Amygdala (tissue), 56 donors: ENCODE measurements at regions not wholly inside any gene's neighbourhood (a gene's known extent, or its start where the extent isn't known, plus 50 kb on each side); places are given as distances from the start of the nearest gene placed in this dataset.
"Not testable (repeated sequence)": the region's sequence is repeated elsewhere in the genome, so short reads cannot be mapped to it uniquely, and the experiment has no call there.

Experiments
- DNase-seq, 56 donors: peaks; one replicate each; lab custom pipeline; 2025; lab: John Stamatoyannopoulos, UW

DNA sequence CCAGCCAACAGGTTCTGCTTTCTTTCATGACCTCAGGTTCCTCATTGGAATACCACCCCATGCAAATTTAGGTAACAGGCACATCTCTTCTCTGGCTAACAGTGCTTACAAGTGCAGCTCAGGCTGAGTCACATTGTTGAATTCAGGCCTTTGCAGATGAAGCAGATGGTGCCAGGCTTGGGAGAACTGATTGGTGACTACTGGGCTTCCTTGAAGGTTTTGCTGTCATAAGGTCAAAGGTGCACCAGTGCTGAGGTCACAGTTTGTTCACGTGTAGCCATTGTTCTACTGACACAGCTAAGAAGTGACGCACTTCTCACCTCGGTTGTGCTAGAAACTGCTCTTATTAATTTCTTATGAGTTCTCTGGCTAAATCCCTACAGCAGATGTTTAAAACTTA, 128.6 kb upstream of the BMPER start:
- DNase-seq, result no peak

DNA sequence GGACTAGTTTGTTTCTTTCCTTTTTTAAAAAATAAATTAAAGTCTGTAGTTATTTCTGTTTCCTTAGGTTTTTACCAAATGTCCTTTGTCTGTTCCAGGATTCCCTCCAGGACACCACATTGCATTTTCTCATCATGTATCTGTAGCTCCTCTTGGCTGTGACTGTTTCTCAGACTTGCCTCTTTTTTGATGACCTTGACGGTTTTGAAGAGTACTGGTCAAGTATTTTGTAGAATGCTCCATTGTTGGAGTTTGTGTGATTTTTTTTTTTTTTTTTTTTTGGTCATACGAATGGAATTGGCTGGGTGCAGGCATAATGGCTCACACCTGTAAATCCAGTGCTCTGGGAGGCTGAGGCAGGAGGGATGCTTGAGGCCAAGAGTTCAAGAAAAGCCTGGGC, 127.1 kb upstream of the BMPER start:
- no peak for DNase-seq

DNA sequence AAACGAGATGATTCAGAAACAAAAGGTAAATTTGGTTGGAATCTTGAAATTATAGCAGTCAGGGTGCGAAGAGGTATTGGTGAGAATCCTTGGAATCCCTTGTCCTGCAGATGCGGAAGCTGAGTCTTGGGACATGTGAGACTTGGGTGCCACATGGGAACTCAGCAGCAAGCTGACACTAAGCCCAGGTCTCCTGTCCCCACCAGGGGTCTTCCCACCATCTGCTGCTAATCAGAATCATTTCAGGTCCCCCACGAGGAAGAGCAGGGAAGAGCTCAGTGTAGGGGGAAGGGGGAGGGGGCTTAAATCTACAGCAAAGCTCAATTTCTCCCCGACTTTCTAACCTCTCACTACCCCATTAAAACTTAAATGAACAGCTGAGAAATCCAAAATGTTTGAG, 126.1 kb upstream of the BMPER start:
- no peak for DNase-seq

- no peak for DNase-seq
These were observed 124.2 kb upstream of the BMPER start for GRCh38 chr7:33781167-33781566.

- no peak for DNase-seq
These were observed 123.5 kb upstream of the BMPER start for GRCh38 chr7:33781796-33782195.

DNA sequence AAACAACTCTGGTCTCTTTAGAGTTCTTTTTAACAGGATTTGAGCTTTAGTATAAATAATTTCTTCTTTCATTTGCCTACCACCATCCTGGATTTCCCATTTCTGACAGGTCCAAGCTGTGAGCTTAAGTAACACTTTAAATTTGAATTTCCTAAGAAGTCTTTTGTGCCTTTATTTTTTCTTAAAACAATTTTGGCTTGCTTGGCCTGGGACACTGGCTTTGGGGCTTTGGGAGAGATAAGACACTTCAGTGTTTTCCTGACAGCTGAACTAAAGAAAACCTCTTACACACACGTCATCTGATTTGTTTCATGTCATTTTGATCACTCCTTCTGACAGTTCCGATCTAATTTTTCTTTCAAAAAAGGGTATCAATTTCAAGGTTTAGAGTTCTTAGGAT, 121.3 kb upstream of the BMPER start:
- DNase-seq, result no peak

DNA sequence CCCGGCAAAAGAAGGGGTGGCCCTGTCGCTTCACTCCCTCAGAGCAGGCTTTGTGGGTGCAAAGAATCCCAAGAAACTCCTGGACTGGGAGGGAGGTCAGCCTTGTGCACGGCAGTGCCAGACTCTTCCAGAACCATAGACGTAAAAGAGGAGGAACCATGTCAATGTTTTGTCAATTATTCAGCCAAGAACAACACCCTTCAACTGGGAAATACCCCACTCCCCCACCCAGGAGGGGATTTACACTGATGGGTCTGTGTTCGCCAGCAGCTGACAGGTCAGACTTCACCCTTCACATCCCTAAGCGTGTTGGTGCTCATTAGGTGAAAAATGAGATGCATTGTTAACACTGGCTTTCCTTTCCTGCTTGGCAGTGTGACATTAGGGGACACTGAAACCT, 116.8 kb upstream of the BMPER start:
- peak in 3 of 56 donors; percentile 1 to 13 (median 7) for DNase-seq

GRCh38 chr7:33789871-33790630, 115.3 kb upstream of the BMPER start:
- DNase-seq, result no peak

DNA sequence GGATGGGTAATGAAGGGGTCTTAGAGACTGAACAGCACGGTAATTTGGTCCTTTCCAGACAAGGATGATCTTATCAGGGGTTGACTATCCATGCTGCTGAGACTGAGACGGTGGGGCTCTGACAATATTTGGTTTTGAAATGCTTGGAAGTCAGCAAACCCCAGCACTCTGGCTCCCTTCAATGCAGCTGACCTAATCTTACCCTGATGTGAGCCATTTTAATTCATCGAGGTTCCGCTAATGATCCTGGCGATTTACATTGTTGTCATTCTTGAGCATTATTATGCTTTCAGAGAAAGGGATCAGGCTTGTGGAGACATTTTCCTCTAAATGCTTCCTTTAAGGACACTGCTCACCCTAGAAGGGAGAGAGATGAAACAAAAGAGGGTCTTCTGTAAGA, 114.6 kb upstream of the BMPER start:
- no peak for DNase-seq

GRCh38 chr7:33792041-33792440, 113.3 kb upstream of the BMPER start:
- no peak for DNase-seq

DNA sequence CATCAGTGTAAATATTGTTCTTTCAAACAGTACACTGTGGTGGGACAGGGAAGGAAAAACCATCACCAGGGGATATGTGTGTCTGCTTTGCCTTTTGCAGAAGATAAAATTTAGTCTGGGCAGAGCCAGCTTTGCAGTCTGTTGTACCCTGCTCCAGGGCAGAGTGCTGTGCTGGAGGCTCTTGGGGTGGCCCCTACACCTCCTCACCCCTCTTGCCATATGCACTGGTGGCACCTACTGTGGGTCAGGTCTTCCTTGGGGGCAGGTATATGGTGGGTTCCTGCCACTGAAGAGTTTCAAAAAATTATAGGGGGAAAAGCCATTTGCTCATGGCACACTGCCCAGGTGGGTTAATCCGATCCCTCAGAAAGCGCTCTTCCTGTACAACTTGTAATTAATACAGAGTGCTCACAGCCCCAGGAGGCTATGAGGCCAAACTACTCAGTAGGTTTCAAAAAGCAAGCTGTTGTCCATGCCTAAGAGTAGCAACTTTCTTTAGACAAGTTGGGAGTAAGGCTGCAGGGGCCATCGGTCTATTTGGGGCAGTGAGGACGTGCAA, 112.7 kb upstream of the BMPER start:
- DNase-seq, result no peak

- DNase-seq, result no peak
These were observed 111.7 kb upstream of the BMPER start for GRCh38 chr7:33793616-33794015.

GRCh38 chr7:33794419-33794818, 110.9 kb upstream of the BMPER start:
- DNase-seq, result no peak

DNA sequence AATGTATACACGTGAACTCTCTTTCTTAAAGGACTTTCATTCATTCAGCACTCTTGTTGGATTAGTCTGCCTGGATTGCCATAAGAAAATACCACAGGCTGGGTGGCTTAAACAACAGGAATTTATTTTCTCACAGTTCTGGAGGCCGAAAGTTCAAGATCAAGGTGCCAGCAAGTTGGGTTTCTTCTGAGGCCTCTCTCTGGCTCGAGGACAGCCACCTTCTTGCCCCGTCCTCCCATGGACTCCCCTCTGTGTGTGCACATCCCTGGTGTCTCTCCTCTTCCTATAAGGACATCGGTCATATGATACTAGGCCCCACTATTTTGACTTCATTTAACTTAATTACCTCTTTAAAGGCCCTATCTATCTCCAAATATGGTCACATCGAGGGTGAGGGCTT, 110.4 kb upstream of the BMPER start:
- DNase-seq, result no peak

DNA sequence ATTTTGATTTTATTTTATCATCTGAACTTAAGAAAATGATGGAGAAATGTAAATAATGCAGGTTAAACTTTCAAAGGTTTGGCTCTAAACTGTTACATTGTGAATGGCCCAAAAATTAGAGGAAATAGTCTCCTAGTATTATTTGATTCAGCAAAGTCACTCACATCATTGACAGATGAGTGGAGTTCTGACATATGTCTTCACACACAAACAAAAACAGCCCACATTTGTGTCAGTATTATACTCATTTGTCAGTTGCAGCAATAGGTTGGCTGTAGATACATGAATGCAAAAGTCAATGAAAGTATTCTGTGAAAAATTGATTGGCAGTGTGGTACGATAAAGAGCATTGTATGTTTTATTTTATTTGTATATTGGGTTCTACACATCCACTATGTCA, 108.8 kb upstream of the BMPER start:
- DNase-seq, result no peak

DNA sequence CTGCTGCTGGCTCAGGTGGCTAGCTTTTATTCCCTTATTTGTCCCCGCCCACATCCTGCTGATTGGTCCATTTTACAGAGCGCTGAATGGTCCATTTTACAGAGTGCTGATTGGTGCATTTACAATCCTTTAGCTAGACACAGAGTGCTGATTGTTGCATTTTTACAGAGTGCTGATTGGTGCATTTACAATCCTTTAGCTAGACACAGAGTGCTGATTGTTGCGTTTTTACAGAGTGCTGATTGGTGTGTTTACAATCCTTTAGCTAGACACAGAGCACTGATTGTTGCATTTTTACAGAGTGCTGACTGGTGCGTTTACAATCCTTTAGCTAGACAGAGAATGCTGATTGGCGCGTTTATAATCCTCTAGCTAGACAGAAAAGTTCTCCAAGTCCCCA, 107.8 kb upstream of the BMPER start:
- not testable (repeated sequence) for DNase-seq

DNA sequence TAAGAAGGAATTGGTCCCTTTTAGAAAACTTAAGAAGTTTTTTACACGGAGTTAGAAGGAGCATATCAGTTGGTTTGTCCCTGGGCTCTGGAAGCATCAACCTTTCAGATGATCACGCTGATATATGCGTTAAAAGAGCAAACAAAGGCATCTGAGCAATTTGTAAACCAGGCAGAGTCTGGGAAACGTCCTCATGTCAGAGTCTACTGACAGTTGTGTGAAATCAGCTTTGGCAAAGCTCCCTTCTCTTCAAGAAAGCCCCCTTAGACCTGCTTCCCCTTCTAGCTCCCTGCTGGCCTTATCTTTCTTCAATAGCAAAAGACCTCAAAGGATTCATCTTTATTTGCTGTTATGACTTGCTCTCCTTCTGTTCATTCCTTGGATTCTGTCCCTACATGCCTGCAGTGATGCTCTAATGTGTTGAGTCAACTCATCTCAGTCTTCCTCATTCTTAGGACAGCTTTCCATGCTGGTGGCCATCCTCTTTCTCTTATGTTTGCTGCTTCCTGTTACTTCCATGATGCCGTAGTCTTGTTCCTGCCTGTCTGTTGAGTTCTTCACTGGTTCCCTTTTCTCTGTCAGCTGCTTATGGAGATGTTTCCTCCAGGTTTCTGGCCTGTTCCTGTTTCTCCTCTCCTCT, 106.5 kb upstream of the BMPER start:
- DNase-seq, result no peak

DNA sequence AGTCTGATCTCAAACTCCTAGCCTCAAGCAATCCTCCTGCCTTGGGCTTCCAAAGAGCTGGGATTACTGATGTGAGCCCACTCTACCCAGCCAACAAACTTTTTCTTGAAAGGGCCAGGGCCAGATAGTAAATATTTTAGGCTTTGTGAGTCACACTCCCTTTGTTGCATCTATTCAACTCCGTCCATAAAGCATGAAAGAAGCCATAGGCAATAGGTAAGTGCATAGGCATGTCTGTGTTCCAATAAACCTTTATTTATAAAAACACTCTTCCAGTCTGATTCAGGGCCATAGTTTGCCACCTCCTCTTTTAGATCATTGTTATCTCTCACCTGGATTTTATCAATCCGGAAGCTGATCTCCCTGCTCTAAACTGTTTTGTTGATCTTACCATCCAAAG, 105.6 kb upstream of the BMPER start:
- DNase-seq, result no peak

DNA sequence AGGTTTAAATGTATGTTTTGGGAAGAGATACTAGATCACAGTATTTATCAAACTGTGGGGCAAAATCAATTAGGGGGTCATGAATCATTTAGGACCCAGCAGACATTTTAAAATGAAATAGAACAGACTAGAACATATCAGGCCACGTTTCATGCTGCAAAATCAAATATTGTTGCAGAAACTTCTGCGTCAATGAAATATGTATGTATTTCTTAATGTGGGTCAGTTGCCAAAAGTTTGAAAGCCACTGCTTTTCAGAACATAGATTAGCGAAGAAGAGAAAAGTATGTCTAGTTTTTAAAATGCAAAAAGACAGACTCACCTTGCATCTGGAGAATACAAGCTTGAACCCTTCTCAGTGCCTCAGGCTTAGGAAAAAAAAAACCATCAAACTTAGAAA, 102.7 kb upstream of the BMPER start:
- no peak for DNase-seq

- no peak for DNase-seq
These were observed 101.1 kb upstream of the BMPER start for GRCh38 chr7:33804140-33804660.

DNA sequence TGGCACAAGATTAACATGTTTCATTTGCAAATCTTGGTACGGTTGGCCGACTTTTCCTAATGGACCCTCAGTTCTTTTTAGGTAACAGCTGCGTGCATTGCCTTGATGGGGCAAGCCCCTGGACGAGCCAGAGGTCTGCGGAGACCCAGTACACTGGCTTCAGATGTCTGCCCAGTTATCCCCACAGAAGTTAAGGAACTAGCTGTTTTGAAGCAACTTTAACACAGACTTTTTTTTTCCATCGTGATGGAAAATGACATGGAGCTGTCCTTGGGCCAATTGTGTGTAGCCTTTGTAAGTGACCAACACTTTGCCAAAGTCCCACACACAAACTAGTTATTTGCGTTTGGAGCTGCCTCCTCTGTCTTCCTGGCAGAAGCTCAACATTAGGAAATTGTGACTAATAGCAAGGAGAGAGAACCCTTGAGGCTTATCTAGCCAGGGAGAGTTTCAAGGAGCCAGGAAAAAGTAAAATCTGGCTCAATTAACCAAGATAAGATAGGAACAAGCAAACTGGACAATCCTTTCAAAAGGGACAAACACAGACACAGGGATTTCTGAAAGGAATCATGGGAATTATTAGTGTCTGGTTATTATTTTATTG, 99.6 kb upstream of the BMPER start:
- no peak for DNase-seq
